ENCODE measurements at regions not wholly inside any gene's neighbourhood (a gene's known extent, or its start where the extent isn't known, plus 50 kb on each side); places are given as distances from the start of the nearest gene placed in this dataset.
A peak's percentile ranks its signal among the peaks of the same experiment; 100 is the strongest.

- DNase-seq = no peak
These were observed 301.3 kb downstream of the FBXW7 start for GRCh38 chr4:152234571-152234970.

- DNase-seq = no peak
These were observed 303.6 kb downstream of the FBXW7 start for GRCh38 chr4:152232271-152232670.

- DNase-seq = no peak
These were observed 306.1 kb downstream of the FBXW7 start for GRCh38 chr4:152229782-152230289.

DNA sequence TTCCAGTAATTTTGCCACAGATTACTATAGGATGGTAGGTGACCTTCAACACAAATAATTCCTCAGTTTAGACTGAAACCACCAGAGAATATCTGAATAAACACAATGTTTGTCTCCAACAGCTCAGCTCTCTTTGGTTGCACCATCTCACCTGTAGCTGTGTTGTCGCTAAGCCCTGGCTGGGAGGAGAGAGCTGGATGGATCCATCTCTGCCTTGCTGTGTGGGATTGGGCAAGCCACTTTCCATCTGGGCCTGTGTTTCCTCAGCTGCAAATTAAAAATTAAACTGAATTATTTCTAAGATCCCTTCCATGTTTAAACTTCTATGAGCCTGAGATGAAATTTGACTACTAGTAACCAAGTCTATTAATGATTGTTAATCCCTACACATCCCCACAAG lies 310.2 kb downstream of the FBXW7 start:
- DNase-seq = no peak

DNA sequence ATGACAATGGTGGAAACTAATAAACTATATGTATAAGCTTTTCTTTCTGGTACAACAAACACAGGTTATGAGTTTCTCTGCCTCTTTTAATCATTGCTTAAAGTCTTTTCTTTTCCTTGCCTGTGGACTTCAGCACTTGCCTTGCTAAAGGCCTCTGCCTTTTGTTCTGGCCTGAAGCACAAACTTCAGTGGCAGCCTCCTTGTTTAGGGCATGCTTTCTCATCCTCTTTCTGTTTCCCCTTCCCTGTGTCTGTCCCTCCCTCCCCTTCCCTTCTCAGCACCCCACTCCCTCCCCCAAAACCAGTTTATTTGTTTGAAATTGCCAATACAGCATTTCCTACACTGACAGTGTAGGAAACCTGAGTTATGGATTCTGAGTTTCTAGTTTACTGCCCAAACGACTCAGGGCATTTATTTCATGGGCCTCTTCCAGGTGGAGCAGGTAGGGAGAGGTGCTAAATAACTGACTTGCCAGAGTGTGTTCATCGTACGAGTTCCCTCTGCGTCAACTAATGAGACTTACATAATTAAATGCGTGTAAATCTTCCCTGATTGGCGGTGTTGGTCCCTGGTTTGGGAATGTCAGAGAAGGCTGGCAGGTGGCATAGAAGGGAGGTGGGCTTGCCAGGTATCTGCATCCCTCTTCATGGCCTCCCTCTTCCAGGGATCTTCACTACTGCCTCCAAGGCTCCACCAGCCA lies 311.0 kb downstream of the FBXW7 start:
- DNase-seq = no peak

- no peak for DNase-seq
These were observed 311.7 kb downstream of the FBXW7 start for GRCh38 chr4:152224223-152224622.

DNA sequence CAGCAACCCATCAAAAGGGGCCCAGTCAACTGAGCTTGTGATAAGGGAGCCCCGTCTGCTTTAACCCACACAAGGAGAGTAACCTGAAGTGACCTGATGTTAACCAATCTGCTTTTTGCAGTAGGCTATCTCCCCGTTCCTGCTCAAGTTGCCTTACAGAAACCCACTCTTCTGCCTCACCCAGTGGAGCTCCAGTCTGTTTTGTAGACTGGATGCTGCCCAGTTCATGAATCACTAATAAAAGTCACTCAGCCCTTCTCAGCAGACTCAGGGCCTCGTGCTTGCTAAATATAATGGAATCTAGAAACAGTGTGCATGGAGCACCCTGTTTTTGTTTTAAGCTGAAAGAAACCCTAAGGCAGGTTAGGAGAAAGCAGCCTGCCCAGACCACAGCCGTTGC lies 312.3 kb downstream of the FBXW7 start:
- no peak for DNase-seq

GRCh38 chr4:152221816-152222516 lies 313.9 kb downstream of the FBXW7 start:
- no peak for DNase-seq

- no peak for DNase-seq
These were observed 315.7 kb downstream of the FBXW7 start for GRCh38 chr4:152220201-152220666.

- no peak for DNase-seq
These were observed 317.3 kb downstream of the FBXW7 start for GRCh38 chr4:152218576-152218975.

- no peak for DNase-seq
These were observed 318.0 kb downstream of the FBXW7 start for GRCh38 chr4:152217896-152218295.

DNA sequence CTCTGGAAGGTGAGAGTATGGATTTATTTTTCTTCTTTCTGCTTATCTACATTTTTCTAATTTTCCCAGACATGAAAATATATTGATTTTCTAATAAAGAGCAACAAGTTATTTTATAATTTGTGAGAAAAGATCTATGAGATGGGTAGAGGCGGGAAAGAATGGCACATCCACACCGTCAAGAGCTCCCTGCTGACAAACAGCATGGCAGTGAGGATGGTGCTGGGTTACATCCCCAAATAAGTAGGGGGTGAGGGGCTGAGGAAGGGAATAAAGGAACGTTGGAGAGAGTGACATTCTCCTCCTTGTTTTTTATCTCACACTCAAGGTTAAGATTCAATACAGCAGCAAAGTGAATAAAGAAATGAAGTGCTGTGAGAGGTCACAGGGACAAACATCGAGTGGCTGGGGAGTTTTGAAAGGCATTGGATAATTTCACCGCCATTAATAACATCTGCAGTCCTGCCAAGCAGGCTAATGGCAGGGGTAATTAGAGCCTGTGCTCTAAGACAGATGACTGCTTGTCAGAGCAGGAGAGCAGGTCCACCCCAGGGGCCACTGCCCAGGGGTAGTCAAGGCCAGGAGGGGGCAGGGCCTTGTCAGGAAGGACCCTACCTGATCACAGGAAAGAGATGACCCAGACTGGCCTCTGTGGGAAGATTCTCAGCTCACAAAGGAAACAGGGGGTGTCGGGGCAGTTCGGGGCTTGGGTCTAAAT lies 323.8 kb downstream of the FBXW7 start:
- DNase-seq = no peak

DNA sequence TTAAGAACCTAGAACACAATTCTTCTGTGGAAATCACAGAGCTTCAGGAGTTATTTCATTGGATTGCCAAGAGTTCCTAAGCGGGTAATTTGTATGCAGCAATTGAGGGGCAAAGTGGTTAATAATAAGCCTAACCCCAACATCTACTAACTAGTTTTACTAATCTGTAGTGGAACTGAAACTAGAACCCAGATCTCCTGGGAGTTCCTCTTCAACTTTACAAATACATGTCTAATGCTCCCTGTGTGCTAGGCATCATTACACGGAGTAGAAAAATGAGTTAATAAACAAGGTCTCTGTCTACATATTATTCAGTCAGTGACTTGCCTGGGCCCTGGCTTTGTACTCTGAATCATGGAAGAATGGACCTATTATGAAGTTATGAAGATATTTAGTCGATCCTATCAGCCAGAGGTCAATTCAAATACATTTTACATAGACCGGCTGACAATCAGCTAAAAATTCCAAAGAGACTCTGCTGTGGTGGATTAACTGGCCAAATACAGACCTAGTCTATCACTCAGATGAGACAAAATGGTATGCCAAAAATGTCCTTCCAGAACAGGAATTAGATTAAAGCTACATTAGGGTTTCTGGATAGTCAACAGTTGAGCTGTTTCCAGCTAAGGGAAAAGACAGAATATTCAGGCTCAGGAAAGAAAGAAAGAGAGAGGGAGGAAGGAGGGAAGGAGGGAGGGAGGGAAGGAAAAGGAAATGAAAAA lies 326.0 kb downstream of the FBXW7 start:
- no peak for DNase-seq

DNA sequence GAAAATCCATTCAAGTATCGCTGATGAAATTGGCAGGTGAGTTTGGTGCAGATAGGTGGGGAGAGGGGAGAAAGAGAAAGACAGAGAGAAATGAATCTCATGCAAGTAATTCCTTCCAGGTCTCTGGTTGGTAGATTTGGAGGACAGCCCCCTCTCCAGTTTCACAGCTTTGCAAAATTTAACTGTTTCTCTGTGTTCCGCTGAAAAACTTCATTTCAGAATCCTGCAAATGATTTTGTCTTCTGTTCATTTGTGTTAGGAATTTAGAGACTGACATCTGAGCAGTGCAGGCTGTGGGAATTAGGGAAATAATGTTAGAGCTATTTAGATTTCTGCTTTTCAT lies 328.5 kb downstream of the FBXW7 start:
- no peak for DNase-seq

GRCh38 chr4:152206646-152207377 lies 329.1 kb downstream of the FBXW7 start:
- DNase-seq = no peak

- DNase-seq = no peak
These were observed 329.7 kb downstream of the FBXW7 start for GRCh38 chr4:152206185-152206584.

GRCh38 chr4:152202415-152202814 lies 333.5 kb downstream of the FBXW7 start:
- DNase-seq = no peak

DNA sequence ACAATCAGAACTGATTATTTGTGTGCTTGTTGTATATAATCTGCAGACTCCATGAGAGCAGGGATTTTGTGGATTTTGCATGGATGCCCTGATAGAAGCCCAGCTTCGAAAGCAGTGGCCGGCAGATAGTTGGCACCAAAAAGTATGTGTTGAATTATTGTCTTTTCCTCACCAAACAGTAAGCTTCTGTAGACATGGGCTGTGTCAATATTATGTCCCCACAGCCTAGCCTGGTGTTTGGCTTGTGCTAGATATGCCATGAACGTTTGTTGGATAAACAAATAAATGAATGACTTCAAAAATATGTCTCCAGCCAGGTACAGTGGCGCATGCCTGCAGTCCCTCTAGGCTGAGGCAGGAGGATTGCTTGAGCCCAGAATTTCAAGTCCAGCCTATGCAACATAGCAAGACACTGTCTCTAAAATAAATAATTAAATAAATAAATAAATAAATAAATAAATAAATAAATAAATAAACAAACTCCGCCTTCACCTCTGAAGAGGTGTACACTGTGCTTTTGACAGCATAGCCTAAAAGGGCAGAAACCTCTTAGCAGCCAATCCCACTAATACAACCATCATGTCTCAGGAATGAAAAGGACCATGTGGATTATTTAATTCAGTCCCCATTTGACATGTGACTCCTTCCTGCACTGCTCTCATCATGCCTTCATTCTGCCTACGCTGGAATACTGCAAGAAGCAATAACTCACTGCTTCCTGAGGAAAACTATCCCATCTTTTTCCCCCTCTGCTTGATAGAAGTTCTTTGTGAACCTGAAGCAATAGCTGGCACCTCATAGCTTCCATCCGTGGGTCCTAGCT lies 335.2 kb downstream of the FBXW7 start:
- peak; percentile 66 for DNase-seq

- no peak for DNase-seq
These were observed 338.7 kb downstream of the FBXW7 start for GRCh38 chr4:152197211-152197610.

- no peak for DNase-seq
These were observed 340.0 kb downstream of the FBXW7 start for GRCh38 chr4:152195888-152196287.

- no peak for DNase-seq
These were observed 342.8 kb downstream of the FBXW7 start for GRCh38 chr4:152193059-152193458.

GRCh38 chr4:152190907-152191306 lies 345.0 kb downstream of the FBXW7 start:
- DNase-seq = no peak

All from NCI-H2029 (cell line).